GM19395 (cell line): ENCODE measurements at regions not wholly inside any gene's neighbourhood (a gene's known extent, or its start where the extent isn't known, plus 50 kb on each side); places are given as distances from the start of the nearest gene placed in this dataset.

Source experiments
- ATAC-seq: cut with Tn5 transposase; IDR thresholded peaks from one replicate; pipeline ENCODE4 v1.9.1; 2021; ENCODE audit warnings: mild to moderate bottlenecking, moderate library complexity; ENCODE audit not compliant: unreplicated experiment

- ATAC-seq: no peak
Measured at GRCh38 chr2:9156483-9156882, 50.1 kb upstream of the ASAP2 start.

- no peak for ATAC-seq
Measured at GRCh38 chr2:9154061-9154460, 52.6 kb upstream of the ASAP2 start.

- ATAC-seq: no peak
Measured at GRCh38 chr2:9153643-9153980, 53.0 kb upstream of the ASAP2 start.

GRCh38 chr2:9152975-9153642 is 53.5 kb upstream of the ASAP2 start:
- no peak for ATAC-seq

- no peak for ATAC-seq
Measured at GRCh38 chr2:9150906-9151305, 55.7 kb upstream of the ASAP2 start.

- no peak for ATAC-seq
Measured at GRCh38 chr2:9150568-9150900, 56.1 kb upstream of the ASAP2 start.

- ATAC-seq: no peak
Measured at GRCh38 chr2:9149726-9150567, 56.7 kb upstream of the ASAP2 start.

GRCh38 chr2:9149388-9149660 is 57.3 kb upstream of the ASAP2 start:
- no peak for ATAC-seq

GRCh38 chr2:9146646-9147045 is 60.0 kb upstream of the ASAP2 start:
- ATAC-seq: no peak

- no peak for ATAC-seq
Measured at GRCh38 chr2:9145752-9146430, 60.7 kb upstream of the ASAP2 start.

- ATAC-seq: no peak
Measured at GRCh38 chr2:9145109-9145751, 61.4 kb upstream of the ASAP2 start.

- ATAC-seq: no peak
Measured at GRCh38 chr2:9144617-9145016, 62.0 kb upstream of the ASAP2 start.

- no peak for ATAC-seq
Measured at GRCh38 chr2:9144046-9144445, 62.6 kb upstream of the ASAP2 start.

GRCh38 chr2:9143264-9143815 is 63.3 kb upstream of the ASAP2 start:
- no peak for ATAC-seq

- ATAC-seq: peak; percentile 88
Measured at GRCh38 chr2:9142551-9143263, 63.9 kb upstream of the ASAP2 start.

GRCh38 chr2:9141706-9142460 is 64.7 kb upstream of the ASAP2 start:
- ATAC-seq: no peak

GRCh38 chr2:9141091-9141667 is 65.4 kb upstream of the ASAP2 start:
- ATAC-seq: no peak

- ATAC-seq: no peak
Measured at GRCh38 chr2:9140645-9141044, 66.0 kb upstream of the ASAP2 start.

GRCh38 chr2:9139491-9140443 is 66.8 kb upstream of the ASAP2 start:
- peak; percentile 48 for ATAC-seq
